HG03565 (cell line): ENCODE measurements at regions not wholly inside any gene's neighbourhood (a gene's known extent, or its start where the extent isn't known, plus 50 kb on each side); places are given as distances from the start of the nearest gene placed in this dataset.

ENCODE experiments used
- ATAC-seq: cut with Tn5 transposase; IDR thresholded peaks from one replicate; pipeline ENCODE4 v1.9.1; 2021; ENCODE audit warnings: mild to moderate bottlenecking, moderate library complexity; ENCODE audit not compliant: unreplicated experiment

DNA sequence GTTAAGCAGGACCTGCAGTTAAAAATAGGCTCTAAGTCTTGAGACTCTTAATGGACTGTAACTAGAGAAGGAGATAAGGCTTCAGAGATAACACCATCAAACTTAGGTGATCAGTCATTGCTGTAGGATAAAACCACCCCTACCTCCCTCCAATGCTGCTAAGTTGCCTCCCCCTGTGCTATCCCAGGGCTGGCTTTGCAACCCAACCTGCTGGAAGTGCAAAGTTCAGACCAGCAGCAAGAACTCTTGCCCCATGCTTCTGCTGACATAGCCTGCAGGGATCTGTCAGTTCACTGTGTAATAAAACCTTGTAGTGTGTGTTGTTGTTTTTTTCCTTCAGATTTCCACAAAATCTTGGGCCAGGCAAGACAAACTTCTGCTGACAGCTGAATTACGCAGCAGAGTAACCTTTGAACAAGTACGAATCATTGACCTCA, 57.4 kb upstream of the EPB41L3 start:
- ATAC-seq, result no peak

DNA sequence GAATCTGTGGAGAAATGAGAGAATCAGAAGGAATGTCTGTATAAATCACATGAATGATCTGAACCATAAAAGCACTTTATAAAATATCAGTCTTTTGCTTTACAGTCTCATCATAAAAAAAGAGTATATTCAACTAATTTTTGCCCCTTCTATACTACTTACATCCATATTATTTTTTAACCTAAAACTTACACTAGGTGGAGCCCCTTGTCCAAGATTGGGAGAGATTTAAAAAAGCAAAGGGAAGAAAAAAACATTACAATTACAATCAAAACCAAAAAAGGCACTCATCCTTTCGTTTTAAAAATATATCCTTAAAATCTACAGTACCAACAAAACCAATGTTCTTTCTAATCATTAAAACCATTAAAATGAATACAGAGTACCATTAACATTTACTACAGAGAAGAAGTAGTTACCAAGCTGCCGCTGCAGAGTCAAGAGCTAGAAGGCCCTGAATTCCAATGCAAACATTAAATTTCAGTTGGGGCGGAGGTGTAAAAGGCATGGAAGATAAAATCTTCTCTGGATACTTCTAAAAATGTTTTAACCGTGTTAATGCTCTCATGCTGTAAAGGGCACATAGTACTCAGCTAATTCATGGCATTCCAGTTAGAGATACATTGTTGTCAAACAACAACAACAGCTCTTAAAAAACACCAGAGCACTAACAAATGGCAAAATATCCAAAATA, 56.7 kb upstream of the EPB41L3 start:
- no peak for ATAC-seq

DNA sequence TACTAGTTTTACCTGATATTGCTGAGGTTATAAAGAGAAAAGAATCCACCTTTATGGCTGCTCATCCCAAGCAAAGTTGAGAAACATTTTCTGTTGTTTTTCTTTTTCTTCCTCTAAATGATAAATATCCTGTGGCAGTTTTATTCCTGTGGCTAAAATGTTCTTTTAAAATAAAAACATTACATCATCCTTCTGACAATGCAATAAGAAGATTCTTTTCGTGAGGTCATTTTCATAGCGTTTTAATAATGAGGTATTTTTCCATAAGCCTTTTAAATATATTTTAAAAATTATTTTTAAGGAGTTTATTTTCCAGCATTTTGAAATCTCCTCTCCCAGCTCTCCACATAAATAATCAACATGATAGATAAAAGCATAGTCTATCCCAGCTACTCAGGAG, 52.8 kb upstream of the EPB41L3 start:
- no peak for ATAC-seq
